SK-N-MC (cell line): ENCODE measurements at regions not wholly inside any gene's neighbourhood (a gene's known extent, or its start where the extent isn't known, plus 50 kb on each side); places are given as distances from the start of the nearest gene placed in this dataset.

Source experiments
- EZH2 ChIP-seq: fragments of 200-600 bp; sonication (generic); IDR thresholded peaks from one replicate; pipeline ENCODE4 v1.6.1; 2017; ENCODE audit warnings: antibody characterized with exemption
- FOXP2 ChIP-seq: optimal IDR thresholded peaks from 2 replicates; pipeline ENCODE3; 2011; ENCODE audit warnings: mild to moderate bottlenecking, moderate library complexity; ENCODE audit not compliant: insufficient read depth; ENCODE audit errors: extremely low read length, control extremely low read depth
- POLR2AphosphoS5 ChIP-seq: IDR thresholded peaks from 2 replicates; pipeline ENCODE4 v1.6.1; 2012; ENCODE audit warnings: mild to moderate bottlenecking, low read depth, low read length, borderline replicate concordance

- TF ChIP-seq POLR2AphosphoS5 (no peak), EZH2 (no peak), FOXP2 (no peak)
These were observed 375.8 kb upstream of the AKR1E2 start for GRCh38 chr10:4450169-4450568.
